ENCODE measurements at regions not wholly inside any gene's neighbourhood (a gene's known extent, or its start where the extent isn't known, plus 50 kb on each side); places are given as distances from the start of the nearest gene placed in this dataset.

GRCh38 chr12:76290963-76291859 lies 57.0 kb downstream of the BBS10 start:
- TF ChIP-seq POLR2A (IDR thresholded peaks at IDR 0.05) (no peak), CTCF (IDR thresholded peaks at IDR 0.05) (no peak), EP300 (IDR thresholded peaks at IDR 0.05) (peak; percentile 38 to 61)
